ENCODE measurements at regions not wholly inside any gene's neighbourhood (a gene's known extent, or its start where the extent isn't known, plus 50 kb on each side); places are given as distances from the start of the nearest gene placed in this dataset.

DNA sequence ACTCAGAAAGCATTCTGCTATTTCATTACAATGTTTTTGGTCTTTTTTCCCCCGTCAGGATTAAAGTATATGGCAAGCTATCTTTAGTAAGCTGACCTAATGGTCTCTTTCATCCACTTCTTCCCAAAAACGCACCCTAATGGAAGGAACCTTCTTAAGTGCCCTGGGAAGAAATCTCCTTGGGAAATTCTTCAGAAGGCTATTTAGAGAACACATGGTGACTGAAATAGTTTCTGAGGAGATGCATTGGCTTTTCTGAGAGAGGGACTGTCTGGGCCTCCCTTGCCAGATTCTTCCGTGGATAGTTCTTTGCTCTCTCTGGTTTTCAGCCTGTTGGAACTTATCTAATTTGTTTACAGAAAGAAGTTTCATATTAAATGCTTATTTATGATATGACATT is 524.1 kb upstream of the MEF2C start:
- no peaks in the 10 kb centered on the region for H3K27me3 ChIP-seq (replicated peaks; ENCODE audit: control insufficient read depth, insufficient read depth, low read length, poor library complexity, severe bottlenecking)
- H3K4me3 ChIP-seq (ENCODE audit: insufficient read depth, low read depth, low read length, poor library complexity, severe bottlenecking), result no peak overlapping the region
- no peak for DNase-seq
- H3K36me3 ChIP-seq (ENCODE audit: control insufficient read depth, insufficient read depth, low read length), result no peaks in the 10 kb centered on the region
- H3K27ac ChIP-seq (ENCODE audit: insufficient read depth, low read length, poor library complexity, severe bottlenecking), result no peak overlapping the region
- no peaks in the 10 kb centered on the region for H3K4me1 ChIP-seq (ENCODE audit: control insufficient read depth, insufficient read depth, low read length, poor library complexity, severe bottlenecking)
- no peaks in the 10 kb centered on the region for H3K9me3 ChIP-seq (ENCODE audit: control insufficient read depth, low read length)

DNA sequence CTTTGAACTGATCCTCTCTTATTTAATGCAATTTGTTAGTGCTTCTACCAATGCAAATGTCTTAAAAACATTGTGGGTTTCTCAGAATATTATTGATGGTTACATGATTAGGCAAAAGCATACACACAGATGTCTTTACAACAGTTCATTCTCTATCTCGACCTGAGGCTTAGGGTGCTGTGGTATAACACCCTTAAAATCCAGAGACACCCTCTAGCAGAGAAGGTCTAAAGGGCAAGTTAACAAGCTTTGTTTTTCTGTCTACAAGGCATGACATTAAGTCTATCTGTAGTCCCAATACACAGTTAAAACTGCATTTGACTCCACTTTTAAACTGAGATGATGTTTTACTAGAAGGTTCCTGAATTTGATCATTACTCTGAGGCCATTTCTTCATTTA is 518.7 kb upstream of the MEF2C start:
- DNase-seq, result no peak
- H3K27ac ChIP-seq (ENCODE audit: insufficient read depth, low read length, poor library complexity, severe bottlenecking), result no peak overlapping the region
- no peaks in the 10 kb centered on the region for H3K36me3 ChIP-seq (ENCODE audit: control insufficient read depth, insufficient read depth, low read length)
- H3K27me3 ChIP-seq (replicated peaks; ENCODE audit: control insufficient read depth, insufficient read depth, low read length, poor library complexity, severe bottlenecking), result no peaks in the 10 kb centered on the region
- H3K9me3 ChIP-seq (ENCODE audit: control insufficient read depth, low read length), result no peaks in the 10 kb centered on the region
- no peaks in the 10 kb centered on the region for H3K4me1 ChIP-seq (ENCODE audit: control insufficient read depth, insufficient read depth, low read length, poor library complexity, severe bottlenecking)
- no peak overlapping the region for H3K4me3 ChIP-seq (ENCODE audit: insufficient read depth, low read depth, low read length, poor library complexity, severe bottlenecking)

DNA sequence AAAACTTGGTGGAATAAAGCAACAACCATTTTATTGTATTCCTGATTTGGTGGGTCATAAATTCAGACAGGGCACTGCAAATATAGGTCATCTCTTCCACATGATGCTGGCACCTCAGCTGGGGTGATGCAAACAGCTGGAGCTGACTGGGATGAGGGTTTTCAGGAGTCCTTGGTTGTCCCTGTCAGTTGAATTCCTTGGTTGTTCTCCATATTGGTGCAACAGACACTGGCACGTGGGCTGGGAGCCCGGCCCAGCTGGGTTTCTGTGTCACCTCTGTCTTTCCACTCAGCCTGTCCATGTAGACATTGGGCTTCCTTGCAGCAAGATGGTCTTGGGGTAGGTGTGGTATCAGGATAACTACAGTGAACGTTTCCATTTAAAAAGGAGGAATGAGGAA is 518.0 kb upstream of the MEF2C start:
- H3K36me3 ChIP-seq (ENCODE audit: control insufficient read depth, insufficient read depth, low read length), result no peaks in the 10 kb centered on the region
- no peak for DNase-seq
- H3K9me3 ChIP-seq (ENCODE audit: control insufficient read depth, low read length), result no peaks in the 10 kb centered on the region
- no peaks in the 10 kb centered on the region for H3K4me1 ChIP-seq (ENCODE audit: control insufficient read depth, insufficient read depth, low read length, poor library complexity, severe bottlenecking)
- no peak overlapping the region for H3K27ac ChIP-seq (ENCODE audit: insufficient read depth, low read length, poor library complexity, severe bottlenecking)
- no peaks in the 10 kb centered on the region for H3K27me3 ChIP-seq (replicated peaks; ENCODE audit: control insufficient read depth, insufficient read depth, low read length, poor library complexity, severe bottlenecking)
- H3K4me3 ChIP-seq (ENCODE audit: insufficient read depth, low read depth, low read length, poor library complexity, severe bottlenecking), result no peak overlapping the region

DNA sequence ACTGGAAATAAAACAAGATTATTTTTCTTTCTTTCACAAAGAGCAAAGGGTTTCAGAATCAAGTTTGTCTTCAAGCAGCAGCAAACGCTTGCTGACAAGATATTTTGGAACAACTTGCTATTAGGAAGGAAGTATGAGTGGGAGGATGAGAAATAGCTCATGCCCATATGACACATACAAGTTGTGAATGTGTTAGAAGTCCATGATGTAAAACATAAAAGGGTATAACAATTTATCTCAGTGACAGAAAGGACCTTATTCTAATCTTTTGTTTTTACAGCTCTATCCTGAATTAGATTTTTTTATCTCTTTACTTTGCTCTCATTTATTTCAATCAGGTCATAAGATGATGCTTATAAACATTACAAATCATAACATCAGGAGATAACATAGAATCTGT is 516.6 kb upstream of the MEF2C start:
- Histone ChIP-seq H3K4me1 (ENCODE audit: control insufficient read depth, insufficient read depth, low read length, poor library complexity, severe bottlenecking) (no peaks in the 10 kb centered on the region), H3K9me3 (ENCODE audit: control insufficient read depth, low read length) (no peaks in the 10 kb centered on the region), H3K27ac (ENCODE audit: insufficient read depth, low read length, poor library complexity, severe bottlenecking) (no peak overlapping the region), H3K36me3 (ENCODE audit: control insufficient read depth, insufficient read depth, low read length) (no peaks in the 10 kb centered on the region), H3K4me3 (ENCODE audit: insufficient read depth, low read depth, low read length, poor library complexity, severe bottlenecking) (no peak overlapping the region), H3K27me3 (replicated peaks; ENCODE audit: control insufficient read depth, insufficient read depth, low read length, poor library complexity, severe bottlenecking) (no peaks in the 10 kb centered on the region)
- DNase-seq, result no peak

DNA sequence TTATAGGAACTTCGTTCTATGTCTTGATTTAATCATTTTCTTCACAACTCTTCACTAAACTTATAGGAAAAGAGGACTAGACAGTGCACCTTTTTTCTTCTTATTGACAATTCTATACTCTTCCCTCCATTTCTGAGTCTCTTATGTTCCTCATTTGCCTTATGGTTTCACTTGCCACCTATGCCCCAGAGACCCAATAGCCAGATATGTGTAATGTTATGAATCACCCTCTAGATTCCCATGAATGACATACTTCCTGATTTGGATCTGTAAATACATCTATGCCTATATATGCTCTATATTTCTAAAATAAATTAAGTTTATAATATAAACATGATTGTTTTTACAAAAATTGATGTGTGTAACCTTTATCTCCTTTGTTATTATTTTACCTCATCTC is 514.1 kb upstream of the MEF2C start:
- Histone ChIP-seq H3K27ac (ENCODE audit: insufficient read depth, low read length, poor library complexity, severe bottlenecking) (no peak overlapping the region), H3K4me1 (ENCODE audit: control insufficient read depth, insufficient read depth, low read length, poor library complexity, severe bottlenecking) (no peaks in the 10 kb centered on the region), H3K36me3 (ENCODE audit: control insufficient read depth, insufficient read depth, low read length) (no peaks in the 10 kb centered on the region), H3K9me3 (ENCODE audit: control insufficient read depth, low read length) (no peaks in the 10 kb centered on the region), H3K27me3 (replicated peaks; ENCODE audit: control insufficient read depth, insufficient read depth, low read length, poor library complexity, severe bottlenecking) (no peaks in the 10 kb centered on the region), H3K4me3 (ENCODE audit: insufficient read depth, low read depth, low read length, poor library complexity, severe bottlenecking) (no peak overlapping the region)
- DNase-seq, result no peak

DNA sequence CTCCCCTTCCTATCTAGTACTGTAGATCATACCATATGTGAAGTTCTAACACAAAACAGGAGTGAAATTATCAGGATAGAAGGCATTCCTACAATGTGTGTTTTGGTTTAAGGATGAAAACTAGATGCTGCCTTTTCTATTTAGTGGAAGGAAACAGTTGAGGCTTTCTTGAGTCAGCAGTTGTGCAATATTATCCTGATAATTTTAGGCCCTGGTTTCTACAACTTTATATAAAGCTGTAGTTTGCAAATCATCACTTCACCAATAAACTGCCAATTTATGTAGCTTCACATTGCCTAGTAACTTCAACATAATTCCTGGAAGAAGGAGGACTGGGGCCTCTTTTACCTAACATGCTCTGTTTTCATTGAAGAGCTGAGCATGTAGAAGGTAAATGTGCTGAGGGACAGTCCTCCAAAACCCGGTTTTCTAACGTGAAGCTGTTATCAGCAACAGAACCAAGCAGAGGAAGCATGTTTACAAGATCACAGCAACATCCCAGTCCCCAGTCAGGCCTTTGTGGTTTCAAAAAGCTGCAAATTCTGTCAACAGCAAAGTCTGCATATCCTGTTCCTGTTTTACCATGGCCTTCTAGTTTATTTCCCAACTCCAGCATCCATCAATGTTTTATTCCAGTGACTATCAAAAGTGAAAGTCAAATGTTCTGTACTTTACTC is 513.4 kb upstream of the MEF2C start:
- no peak for DNase-seq
- H3K36me3 ChIP-seq (ENCODE audit: control insufficient read depth, insufficient read depth, low read length), result no peaks in the 10 kb centered on the region
- H3K27ac ChIP-seq (ENCODE audit: insufficient read depth, low read length, poor library complexity, severe bottlenecking), result no peak overlapping the region
- no peaks in the 10 kb centered on the region for H3K27me3 ChIP-seq (replicated peaks; ENCODE audit: control insufficient read depth, insufficient read depth, low read length, poor library complexity, severe bottlenecking)
- H3K4me3 ChIP-seq (ENCODE audit: insufficient read depth, low read depth, low read length, poor library complexity, severe bottlenecking), result no peak overlapping the region
- no peaks in the 10 kb centered on the region for H3K4me1 ChIP-seq (ENCODE audit: control insufficient read depth, insufficient read depth, low read length, poor library complexity, severe bottlenecking)
- H3K9me3 ChIP-seq (ENCODE audit: control insufficient read depth, low read length), result no peaks in the 10 kb centered on the region

DNA sequence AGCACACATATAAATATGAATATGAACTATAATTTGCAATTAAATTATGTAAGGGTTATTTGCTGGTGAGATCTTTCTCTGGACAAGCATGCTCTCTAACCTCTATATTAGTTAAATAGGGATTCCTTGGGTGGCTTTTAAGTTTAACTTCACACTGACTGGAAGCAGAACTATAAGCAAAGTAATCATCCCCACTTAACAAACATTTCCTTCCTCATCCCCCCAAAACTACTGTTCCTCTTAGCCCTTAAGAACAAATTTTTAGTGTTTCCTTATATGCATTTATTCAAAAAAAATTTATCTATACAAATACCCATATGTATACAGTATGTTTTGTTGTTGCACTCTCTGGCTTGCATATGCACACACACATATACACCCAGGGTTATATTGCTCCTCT is 512.1 kb upstream of the MEF2C start:
- Histone ChIP-seq H3K27ac (ENCODE audit: insufficient read depth, low read length, poor library complexity, severe bottlenecking) (no peak overlapping the region), H3K36me3 (ENCODE audit: control insufficient read depth, insufficient read depth, low read length) (no peaks in the 10 kb centered on the region), H3K4me1 (ENCODE audit: control insufficient read depth, insufficient read depth, low read length, poor library complexity, severe bottlenecking) (no peaks in the 10 kb centered on the region), H3K4me3 (ENCODE audit: insufficient read depth, low read depth, low read length, poor library complexity, severe bottlenecking) (no peak overlapping the region), H3K9me3 (ENCODE audit: control insufficient read depth, low read length) (no peaks in the 10 kb centered on the region), H3K27me3 (replicated peaks; ENCODE audit: control insufficient read depth, insufficient read depth, low read length, poor library complexity, severe bottlenecking) (no peaks in the 10 kb centered on the region)
- no peak for DNase-seq

DNA sequence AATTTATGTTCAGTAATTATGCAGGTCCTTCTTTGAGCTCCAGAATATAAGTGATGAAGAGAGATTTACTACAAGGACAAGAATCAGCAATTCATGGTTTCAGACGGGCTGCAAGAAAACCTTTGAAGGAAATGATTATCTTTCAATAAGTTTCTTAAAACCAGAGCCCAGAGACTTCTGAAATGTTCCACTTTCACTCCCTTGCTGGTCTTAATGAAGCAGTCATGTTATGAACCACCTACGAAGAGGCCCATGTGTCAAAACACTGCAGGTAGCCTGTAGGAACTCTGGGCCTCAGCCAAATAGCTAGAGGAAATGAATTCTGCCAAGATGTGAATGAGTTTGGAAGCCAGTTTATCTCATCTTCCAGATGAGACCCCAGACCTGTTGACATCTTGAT is 505.9 kb upstream of the MEF2C start:
- H3K27ac ChIP-seq (ENCODE audit: insufficient read depth, low read length, poor library complexity, severe bottlenecking), result no peak overlapping the region
- H3K27me3 ChIP-seq (replicated peaks; ENCODE audit: control insufficient read depth, insufficient read depth, low read length, poor library complexity, severe bottlenecking), result no peaks in the 10 kb centered on the region
- no peaks in the 10 kb centered on the region for H3K9me3 ChIP-seq (ENCODE audit: control insufficient read depth, low read length)
- no peak for DNase-seq
- no peak overlapping the region for H3K4me3 ChIP-seq (ENCODE audit: insufficient read depth, low read depth, low read length, poor library complexity, severe bottlenecking)
- no peaks in the 10 kb centered on the region for H3K36me3 ChIP-seq (ENCODE audit: control insufficient read depth, insufficient read depth, low read length)
- H3K4me1 ChIP-seq (ENCODE audit: control insufficient read depth, insufficient read depth, low read length, poor library complexity, severe bottlenecking), result no peaks in the 10 kb centered on the region

DNA sequence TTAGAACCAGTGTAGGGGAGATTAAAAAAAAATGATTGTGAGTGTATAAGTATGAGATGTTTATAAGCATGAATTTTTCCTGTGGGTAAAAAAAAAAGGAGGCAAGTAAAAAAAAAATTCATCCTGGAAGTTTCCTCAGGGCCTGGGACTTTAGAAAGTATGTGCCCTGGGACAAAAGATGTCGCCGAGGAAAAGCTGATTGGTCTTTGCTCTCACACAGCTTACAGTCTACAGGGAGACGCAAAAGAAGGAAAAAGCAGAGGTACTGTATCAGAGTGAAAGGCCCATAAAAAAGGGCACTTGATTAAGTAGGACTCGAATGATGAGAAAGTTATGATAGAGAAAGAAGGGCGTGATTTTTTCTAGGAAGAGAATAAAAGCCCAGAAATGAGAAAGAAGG is 501.4 kb upstream of the MEF2C start:
- H3K9me3 ChIP-seq (ENCODE audit: control insufficient read depth, low read length), result no peaks in the 10 kb centered on the region
- no peaks in the 10 kb centered on the region for H3K36me3 ChIP-seq (ENCODE audit: control insufficient read depth, insufficient read depth, low read length)
- no peaks in the 10 kb centered on the region for H3K4me1 ChIP-seq (ENCODE audit: control insufficient read depth, insufficient read depth, low read length, poor library complexity, severe bottlenecking)
- no peak for DNase-seq
- no peak overlapping the region for H3K4me3 ChIP-seq (ENCODE audit: insufficient read depth, low read depth, low read length, poor library complexity, severe bottlenecking)
- H3K27me3 ChIP-seq (replicated peaks; ENCODE audit: control insufficient read depth, insufficient read depth, low read length, poor library complexity, severe bottlenecking), result no peaks in the 10 kb centered on the region
- no peak overlapping the region for H3K27ac ChIP-seq (ENCODE audit: insufficient read depth, low read length, poor library complexity, severe bottlenecking)

DNA sequence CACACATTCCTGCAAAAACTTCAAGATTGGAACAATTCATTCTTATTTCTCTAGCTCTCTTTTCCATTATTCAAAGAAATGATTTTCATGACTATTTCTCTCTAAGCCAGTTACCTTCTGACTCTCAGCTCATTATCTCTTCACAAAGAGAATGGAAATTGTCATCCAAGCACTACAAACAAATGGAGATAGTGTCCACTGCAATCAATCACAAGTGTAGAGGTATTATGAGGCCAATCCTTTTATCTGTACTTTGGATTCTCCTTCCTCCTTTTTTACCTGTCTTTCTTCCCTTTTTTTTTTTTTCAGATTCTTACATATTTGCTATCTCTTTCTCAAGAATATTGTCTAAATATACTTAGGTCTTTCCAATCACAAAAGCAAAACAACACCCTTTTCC is 497.7 kb upstream of the MEF2C start:
- Histone ChIP-seq H3K4me1 (ENCODE audit: control insufficient read depth, insufficient read depth, low read length, poor library complexity, severe bottlenecking) (no peaks in the 10 kb centered on the region), H3K4me3 (ENCODE audit: insufficient read depth, low read depth, low read length, poor library complexity, severe bottlenecking) (no peak overlapping the region), H3K9me3 (ENCODE audit: control insufficient read depth, low read length) (no peaks in the 10 kb centered on the region), H3K36me3 (ENCODE audit: control insufficient read depth, insufficient read depth, low read length) (no peaks in the 10 kb centered on the region), H3K27me3 (replicated peaks; ENCODE audit: control insufficient read depth, insufficient read depth, low read length, poor library complexity, severe bottlenecking) (no peaks in the 10 kb centered on the region), H3K27ac (ENCODE audit: insufficient read depth, low read length, poor library complexity, severe bottlenecking) (no peak overlapping the region)
- DNase-seq, result no peak

Data from effector memory CD4-positive, alpha-beta T cell (primary cell).